Epithelial cell of prostate (primary cell): ENCODE measurements at regions not wholly inside any gene's neighbourhood (a gene's known extent, or its start where the extent isn't known, plus 50 kb on each side); places are given as distances from the start of the nearest gene placed in this dataset.

Experiments used
- DNase-seq: peaks from one replicate; pipeline ENCODE4 v3.0.0-alpha.2; 2011; ENCODE audit warnings: low read depth, low spot score
- H3K27ac ChIP-seq: fragments of 450-650 bp; 2 replicates; pipeline ENCODE4 v1.5.1; 2017; ENCODE audit warnings: mild to moderate bottlenecking

DNA sequence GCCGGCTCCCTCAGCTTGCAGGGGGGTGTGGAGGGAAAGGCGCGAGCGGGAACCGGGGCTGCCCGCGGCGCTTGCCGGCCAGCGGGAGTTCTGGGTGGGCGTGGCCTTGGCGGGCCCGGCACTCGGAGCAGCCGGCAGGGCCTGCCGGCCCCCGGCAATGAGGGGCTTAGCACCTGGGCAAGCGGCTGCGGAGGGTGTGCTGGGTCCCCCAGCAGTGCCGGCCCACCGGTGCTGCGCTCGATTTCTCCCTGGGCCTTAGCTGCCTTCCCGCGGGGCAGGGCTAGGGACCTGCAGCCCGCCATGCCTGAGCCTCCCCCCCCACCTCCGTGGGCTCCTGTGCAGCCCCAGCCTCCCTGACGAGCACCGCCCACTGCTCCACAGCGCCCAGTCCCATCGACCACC lies 514.5 kb upstream of the GJE1 start:
- DNase-seq: no peak
- no peak overlapping the region for H3K27ac ChIP-seq

DNA sequence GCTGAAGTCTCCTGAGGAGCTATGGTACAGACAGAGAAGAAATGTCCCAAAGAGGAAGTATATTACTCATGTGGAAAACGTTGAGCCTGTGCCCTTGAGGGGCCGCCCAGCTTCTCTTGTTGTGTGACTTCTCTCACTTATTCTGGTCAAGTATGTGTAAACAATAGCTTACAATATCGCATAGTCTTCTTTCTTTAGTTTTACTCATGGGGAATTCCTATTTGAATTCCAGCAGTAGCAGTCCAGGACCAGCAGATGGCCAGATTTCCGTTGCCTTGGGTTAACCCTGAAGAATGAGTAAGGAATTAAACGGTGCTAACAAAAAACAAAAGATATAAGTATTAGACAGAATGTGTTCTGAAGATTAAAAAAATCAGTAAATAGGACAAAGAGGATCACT lies 522.0 kb upstream of the GJE1 start:
- no peak overlapping the region for H3K27ac ChIP-seq
- no peak for DNase-seq

DNA sequence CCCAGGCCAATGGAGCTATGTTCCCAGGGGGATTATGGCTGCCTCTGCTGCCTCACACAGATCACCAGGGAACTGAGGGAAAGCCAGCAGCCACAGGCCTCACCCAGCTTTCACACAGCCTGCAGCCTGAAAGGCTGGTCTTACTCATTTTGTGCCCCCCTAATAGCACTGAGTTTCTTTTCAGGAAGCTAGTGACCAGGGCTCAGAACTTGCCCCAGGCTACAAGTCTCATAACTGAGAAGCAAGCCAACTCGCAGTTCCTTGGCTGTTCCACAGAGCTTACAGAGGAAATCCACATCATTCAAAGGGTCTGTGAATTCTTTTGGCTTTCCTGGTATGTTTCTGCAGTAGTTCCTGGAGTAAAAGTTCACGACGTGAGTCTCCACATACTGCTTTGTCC lies 524.8 kb upstream of the GJE1 start:
- no peak for DNase-seq
- H3K27ac ChIP-seq: no peak overlapping the region

DNA sequence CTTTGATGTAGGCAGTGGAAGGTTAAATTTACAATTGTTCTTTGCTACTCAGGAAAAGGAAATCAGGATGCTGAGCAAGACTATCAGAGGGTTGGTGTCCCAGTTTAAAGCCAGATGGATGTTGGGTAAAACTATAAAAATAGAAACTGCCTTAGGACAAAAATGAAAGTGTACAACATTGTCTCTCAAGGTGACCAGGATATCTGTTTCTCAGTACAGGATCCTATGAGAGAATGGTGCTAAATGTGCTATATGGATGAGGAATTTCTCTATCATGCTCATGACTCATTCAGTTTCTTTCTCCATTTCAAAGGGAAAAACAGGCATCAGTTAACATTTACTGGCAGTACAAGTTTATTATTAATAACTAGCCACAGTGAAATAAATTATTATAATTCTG lies 534.2 kb upstream of the GJE1 start:
- no peak for DNase-seq
- H3K27ac ChIP-seq: no peak overlapping the region

DNA sequence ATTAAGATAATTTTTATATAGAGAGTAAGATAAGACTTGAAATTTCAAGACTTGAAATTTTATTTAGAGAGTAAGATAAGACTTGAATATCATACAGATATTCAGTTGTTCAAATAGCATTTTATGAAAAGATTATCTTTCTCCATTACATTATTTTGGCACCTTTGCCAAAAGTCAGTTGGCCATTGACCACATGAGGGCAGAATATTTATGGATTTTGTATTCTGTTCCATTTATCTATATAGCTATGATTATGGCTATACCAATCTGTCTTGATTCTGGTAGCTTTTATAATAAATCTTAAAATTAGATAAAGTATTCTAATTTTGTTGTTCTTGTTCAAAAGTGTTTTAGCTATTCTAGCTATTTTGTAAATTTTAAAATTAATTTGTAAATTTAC lies 537.9 kb upstream of the GJE1 start:
- no peak for DNase-seq
- no peak overlapping the region for H3K27ac ChIP-seq

DNA sequence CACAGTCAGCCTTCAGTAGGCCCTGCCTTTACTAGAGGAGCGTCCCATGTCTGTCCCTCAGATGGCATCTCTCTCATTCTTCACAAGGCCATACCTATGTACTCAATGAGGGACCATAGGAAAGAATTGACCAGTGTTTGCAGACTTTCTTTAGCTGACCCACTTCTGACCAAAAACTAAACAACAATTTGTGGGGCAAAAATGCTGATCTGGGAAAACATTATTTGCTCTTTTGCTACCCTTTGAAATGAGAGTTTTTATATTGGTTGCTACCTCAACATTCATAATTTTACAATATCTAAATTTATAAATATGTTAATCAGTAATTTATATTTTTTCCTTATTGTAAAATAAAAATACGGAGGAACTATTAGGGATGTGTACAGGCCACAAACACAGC lies 539.4 kb upstream of the GJE1 start:
- no peak for DNase-seq

DNA sequence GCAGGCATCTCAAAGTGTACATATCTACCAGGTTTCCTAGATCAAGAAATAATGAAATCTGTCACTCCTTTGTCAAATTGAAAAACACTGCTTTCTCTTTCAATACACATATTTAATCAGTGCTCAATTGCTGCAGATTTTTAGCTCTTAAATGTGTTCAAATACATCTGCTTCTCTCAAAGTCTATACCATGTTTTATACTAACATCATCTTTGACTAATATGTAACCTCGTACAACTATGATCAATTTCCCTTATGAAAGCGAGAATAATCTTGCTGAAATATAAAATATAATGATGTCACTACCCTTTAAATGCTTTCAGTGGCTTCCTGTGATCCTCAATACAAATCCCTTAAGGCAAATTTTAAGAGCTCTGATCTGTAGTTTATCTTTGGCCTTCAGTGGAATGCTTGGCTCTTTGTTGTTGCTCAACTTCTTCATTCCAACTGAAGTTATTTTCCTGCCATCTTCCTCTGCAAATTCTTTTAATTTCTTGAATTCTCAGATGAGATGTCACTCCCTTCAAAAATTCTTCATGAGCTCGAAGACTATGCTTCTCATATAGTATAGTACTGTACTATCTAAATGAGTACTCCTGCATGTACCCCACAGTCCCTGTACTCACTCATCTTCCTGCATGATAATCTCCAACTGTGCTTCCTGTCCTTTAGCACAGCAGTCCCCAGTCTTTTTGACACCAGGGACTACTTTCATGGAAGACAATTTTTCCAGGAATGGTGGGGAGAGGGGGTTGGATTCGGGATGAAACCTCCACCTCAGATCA lies 545.1 kb upstream of the GJE1 start:
- DNase-seq: no peak
- no peak overlapping the region for H3K27ac ChIP-seq

More for the DNA sequence above, 539.4 kb upstream of the GJE1 start:
- H3K27ac ChIP-seq: no peak overlapping the region

DNA sequence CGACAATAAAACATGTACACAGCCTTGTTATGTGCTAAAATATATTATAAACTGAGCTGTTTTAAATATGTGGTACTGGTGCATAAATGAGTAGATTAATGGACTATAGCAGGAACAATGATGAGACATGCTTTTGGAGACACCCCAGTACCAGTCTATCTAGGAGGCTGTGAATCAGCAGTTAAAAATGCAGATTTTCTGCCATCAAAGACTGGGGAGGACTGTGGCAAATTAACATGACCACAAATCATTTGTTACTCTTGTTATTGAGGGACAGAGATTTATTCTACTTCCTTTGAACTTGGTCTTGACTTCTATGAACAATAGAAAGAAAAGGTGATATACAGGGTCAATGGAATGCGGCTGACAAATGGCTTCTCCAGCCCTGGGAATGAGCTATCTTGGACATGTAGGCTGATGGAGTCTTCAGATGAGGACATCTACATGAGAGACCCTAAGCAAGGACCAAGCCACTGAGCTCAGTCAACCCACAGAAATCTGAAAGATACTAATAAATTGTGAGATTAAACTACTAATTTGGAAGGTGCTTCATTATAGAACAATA lies 551.7 kb upstream of the GJE1 start:
- no peak overlapping the region for H3K27ac ChIP-seq

DNA sequence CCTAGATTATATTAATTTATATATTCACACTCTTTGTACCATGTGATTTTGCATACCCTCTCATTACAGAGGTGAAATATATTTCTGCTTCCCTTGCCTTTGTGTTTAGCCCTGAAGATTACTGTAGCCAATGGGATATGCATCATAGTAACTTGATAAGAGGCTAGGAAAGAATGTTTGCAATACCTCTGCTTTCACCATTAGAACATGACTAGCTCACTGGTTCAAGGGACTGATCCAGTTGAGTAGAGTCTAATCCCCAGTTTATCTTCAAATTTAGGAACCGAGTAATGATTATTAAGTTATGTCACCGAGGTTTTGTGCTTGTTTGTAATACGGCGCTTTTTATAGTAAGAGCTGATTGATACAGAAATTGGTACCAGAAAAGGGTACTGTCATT lies 552.6 kb upstream of the GJE1 start:
- DNase-seq: no peak
- H3K27ac ChIP-seq: no peak overlapping the region

More for the DNA sequence above, 551.7 kb upstream of the GJE1 start:
- no peak for DNase-seq

DNA sequence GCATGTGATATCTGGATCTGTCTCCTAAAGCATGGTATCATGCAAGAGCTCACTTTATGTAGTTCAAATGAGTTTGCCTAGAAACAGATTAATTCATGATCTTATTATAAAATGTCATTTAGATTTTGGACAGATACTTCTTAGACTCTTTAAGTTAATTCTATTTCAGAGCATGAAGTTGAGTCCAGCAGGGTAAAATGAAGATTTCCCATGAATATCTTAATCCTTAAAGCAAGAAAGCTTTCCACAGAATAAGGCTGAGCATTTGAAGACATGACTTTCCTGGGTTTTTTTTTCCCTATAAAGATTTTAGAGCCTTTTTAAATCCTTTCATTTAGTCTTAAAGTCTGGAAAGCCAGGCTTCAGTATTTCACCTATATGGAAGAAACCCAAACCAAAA lies 556.0 kb upstream of the GJE1 start:
- no peak overlapping the region for H3K27ac ChIP-seq
- no peak for DNase-seq

DNA sequence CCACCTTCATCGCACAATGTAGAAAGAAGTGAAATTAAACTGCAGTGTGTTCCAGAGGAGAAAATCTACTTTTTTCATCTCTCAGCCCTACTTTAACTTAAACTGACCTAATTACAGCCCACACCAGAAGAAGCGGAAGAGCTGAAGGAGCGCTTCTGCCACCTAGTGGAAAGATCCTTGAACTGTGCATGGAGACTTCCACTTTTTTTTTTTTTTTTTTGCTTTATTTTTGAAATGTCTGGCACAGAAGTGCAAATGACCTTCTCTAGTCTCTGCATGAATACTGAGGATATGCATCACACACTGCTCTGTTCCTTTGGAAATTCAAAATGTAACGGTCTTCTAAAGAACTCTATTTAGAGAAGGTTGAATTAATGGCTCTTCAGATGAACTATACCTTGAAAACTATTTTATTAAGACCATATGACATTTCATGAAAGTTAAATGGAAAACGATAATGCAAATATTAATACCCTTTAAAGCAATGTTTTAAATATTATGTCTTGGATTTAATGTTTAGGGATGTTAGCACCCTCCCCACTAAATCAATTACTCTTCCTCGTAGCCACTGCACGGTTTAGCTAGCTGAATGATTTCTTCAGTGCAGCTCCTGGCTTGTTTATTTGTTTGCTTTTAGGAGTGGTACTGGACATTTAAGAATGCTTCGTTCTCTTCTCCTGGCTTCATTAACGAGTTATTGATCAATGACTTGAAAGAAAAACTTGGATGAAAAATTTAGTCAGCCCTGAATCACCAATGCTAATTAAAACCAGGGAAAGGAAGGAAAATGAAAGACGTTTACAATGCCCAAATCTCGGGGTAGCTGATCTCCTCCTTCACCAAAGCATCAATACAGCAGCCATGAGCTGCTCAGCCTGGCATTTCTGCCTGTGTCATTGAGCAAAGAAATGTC lies 569.6 kb upstream of the GJE1 start:
- H3K27ac ChIP-seq: no peak overlapping the region
- no peak for DNase-seq

DNA sequence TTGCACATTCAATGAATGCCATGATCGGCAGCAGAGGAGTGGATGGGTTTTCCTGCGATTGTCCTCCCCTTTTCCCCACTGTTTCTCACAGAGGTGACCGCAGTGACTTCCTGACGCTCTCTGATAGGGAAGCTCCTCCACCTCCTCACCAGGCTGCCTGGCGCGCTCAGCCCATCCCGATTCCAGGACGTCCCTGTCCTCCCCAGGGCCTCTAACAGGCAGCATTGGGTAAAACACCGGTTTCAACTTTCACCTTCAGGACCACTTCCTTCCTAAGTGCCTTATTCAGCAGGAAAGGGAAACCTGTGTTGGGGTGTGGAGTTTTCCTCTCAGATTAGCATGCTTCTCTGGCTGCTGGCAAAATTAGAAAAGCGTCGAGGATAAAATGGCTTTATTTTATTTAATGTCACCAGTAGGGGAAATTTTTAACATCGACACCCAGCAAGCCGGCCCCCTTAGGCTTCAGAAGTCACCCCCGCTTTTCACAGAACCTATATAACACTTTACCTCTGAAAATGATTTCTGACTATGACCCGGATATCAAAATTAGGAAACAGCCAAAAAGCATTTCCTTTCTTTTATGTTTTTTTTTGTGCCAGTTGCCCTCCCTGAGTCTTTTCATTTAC lies 570.4 kb upstream of the GJE1 start:
- no peak for DNase-seq
- H3K27ac ChIP-seq: no peak overlapping the region

DNA sequence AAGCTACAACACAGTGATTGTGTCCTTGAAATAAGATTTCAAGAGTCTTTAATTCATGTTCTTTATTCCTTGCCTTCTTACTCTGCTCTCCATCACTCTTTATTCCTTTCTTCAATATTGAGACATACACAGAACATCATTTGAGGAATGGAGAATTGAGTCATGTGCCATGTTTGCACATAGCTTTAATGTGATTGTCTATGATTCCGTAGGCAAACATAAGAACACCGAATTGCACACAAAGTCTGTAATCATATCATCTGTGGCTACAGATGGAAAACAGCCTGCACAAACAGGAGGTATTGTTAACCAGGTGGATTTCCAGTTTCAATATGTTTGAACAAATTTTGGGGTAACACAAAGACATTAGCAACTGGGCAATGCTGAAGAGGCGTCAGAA lies 571.6 kb upstream of the GJE1 start:
- DNase-seq: no peak
- H3K27ac ChIP-seq: no peak overlapping the region

DNA sequence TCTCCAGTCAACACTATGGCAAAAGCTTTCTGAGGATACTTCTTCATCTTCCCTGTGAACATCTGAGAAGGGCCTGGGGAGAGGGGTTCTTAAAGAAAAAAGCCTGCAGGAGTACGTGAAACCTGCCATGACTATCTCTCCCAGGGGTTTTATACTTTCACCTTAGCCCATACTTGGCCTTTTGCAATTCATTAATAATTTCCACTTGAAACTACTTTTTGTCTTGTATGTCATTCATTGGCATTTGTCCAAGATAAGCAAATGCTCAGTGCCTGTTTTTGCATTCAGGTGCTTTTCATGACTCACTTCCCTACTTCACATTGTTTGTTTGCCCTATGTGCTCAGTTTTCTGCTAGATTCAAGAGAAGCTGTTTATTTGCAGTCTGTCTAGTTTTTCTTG lies 580.3 kb upstream of the GJE1 start:
- DNase-seq: peak; percentile 94

DNA sequence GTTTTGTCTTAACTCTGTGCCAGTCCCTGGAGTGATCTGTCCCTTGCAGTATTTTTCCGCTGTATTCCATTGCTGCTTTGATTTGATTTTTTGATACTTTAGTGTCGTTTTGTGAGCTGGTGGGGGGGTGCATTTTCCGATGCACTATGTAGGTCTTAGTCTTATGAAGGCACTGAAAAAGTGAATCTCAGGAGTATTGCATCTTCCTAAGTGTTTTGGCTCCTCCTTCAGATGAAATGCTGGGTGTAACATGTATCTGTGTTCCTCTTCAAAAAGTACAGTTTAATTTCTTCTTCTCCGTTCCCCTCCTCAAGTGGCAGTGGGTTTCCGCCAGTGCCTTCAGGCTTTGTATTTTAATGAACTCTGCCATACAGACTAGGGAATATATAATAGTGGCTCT lies 580.7 kb upstream of the GJE1 start:
- peak overlapping the region; percentile 63 for H3K27ac ChIP-seq
- DNase-seq: no peak

More for the DNA sequence above, 580.3 kb upstream of the GJE1 start:
- H3K27ac ChIP-seq: peak overlapping the region; percentile 63

DNA sequence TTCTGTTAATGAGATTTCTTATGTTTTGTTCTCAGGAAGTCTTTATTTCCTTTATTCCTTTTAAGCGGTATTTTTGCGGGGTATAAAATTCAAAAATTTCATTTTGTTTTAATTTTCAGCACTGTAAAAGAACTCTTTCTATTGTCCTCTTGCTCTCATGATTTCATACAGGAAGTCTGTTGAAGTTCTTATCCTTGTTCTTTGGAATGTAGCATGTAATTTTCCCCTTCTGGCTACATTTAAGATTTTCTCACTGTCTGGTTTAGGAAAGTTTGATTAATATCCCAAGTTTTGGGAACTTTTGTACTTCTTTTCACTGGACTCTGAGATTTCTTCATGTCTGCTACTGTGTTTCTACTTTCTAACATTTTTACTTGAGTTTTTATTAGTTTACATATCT lies 581.4 kb upstream of the GJE1 start:
- H3K27ac ChIP-seq: no peak overlapping the region
- DNase-seq: no peak

DNA sequence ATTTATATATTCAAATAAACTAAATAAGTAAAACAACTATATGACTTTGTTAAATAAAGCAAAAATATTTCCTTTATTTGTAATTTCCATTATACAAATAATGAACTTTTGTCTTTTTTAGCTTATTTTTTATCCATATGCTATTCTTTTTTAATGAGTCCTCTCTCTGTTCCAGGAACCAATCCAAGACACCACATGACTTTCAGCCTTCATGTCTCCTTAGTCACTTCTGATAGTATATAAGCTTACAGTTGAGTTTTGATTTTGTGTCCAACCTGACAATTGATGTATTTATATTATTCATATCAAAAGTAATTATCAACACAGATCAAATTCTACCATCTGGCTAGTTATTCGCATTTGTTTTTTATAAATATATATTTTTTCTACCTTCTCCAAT lies 582.3 kb upstream of the GJE1 start:
- DNase-seq: no peak
- no peak overlapping the region for H3K27ac ChIP-seq

DNA sequence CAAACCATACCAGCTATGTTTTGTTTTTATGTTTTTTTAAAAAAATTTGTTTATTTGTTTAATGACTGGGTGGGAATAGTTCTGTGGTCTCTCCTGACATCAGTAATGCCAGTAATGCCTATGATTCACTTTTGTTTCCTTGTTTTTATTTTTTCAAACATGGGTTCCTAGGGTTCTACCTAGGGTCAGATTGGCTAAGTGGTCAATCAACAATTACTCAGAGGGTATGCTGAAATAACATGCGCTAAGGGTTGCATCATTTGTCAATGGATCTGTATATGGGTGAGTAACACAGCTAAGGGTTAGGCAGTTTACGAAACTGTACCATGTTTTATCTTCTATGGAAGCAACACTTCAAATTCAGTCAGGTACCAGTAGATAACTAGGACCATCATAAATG lies 583.8 kb upstream of the GJE1 start:
- H3K27ac ChIP-seq: peak overlapping the region; percentile 68
- DNase-seq: peak; percentile 80

DNA sequence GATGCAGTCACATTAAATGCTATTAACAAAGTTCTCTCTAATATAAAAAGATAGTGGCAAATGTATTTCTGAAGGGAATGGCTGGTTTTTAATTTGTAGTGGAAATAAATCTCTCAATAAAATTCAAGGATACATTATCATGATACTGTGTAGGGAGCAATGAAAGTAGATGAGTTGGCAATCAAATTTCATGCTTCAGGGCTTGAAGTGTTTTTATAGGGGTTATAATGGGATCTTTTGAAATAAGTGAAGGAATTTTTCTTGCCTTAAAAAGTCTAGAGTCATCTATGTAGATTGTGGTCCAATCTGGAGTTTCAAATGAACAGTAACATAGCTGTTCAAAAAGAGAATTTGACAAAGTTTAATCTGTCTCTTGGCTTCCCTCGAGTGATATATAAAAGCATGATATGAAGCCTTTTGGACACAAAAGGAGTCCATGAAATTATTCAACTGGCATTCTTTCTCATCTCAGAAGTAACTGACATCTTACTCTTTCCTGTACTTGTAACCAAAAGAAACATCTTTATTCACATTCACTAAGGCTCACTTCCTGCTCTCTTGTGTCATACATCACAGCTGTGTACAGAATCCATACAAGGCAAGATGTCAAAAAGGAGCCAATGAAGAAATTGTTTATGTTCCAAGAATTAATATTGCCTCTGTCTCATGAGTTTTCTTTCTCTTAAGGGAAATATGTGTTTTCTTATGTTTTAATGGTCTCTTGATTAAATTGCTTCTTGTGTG lies 591.0 kb upstream of the GJE1 start:
- H3K27ac ChIP-seq: no peak overlapping the region
- DNase-seq: no peak

DNA sequence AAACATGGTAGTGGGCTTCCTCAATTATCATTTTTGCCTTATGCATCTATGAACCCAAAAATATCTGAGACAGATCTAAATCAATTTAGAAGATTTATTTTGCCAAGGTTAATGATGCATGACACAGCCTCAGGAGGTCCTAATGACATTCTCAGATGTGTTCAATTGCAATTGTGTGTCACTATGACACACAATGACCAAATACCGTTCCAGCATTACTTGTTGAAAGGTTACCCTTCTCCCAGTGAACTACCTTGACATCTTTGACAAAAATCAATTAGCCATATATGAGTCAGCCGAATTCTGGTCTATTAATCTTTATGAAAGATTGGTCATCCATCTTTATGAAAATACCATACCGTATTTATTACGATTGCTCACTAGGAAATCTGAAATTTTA lies 592.5 kb upstream of the GJE1 start:
- H3K27ac ChIP-seq: no peak overlapping the region
- DNase-seq: no peak
